HEK293T (cell line): ENCODE measurements at regions not wholly inside any gene's neighbourhood (a gene's known extent, or its start where the extent isn't known, plus 50 kb on each side); places are given as distances from the start of the nearest gene placed in this dataset.

Experiments
- ELF4 ChIP-seq: fragments of 450-650 bp; IDR thresholded peaks from 2 replicates; pipeline ENCODE4 v1.6.1; 2017; ENCODE audit warnings: antibody characterized with exemption
- SP1 ChIP-seq: fragments of 450-650 bp; IDR thresholded peaks from 2 replicates; pipeline ENCODE4 v1.6.1; 2017
- SUZ12 ChIP-seq: fragments of 450-650 bp; IDR thresholded peaks from 2 replicates; pipeline ENCODE4 v1.6.1; 2016; ENCODE audit warnings: mild to moderate bottlenecking
- ZNF384 ChIP-seq: fragments of 450-650 bp; IDR thresholded peaks from 2 replicates; pipeline ENCODE4 v1.6.1; 2016

- no peak for TF ChIP-seq SP1
- no peak for TF ChIP-seq ELF4
- no peak for TF ChIP-seq SUZ12
- TF ChIP-seq ZNF384 = no peak
These were observed 284.2 kb downstream of the SMARCA2 start for GRCh38 chr9:2299156-2299842.
